Subcutaneous abdominal adipose tissue (tissue), 5 donors: ENCODE measurements at regions not wholly inside any gene's neighbourhood (a gene's known extent, or its start where the extent isn't known, plus 50 kb on each side); places are given as distances from the start of the nearest gene placed in this dataset.
"Not testable (repeated sequence)": the region's sequence is repeated elsewhere in the genome, so short reads cannot be mapped to it uniquely, and the experiment has no call there.

ENCODE experiments used
- H3K27ac ChIP-seq: one replicate; pipeline ENCODE4 v1.7.0; 2013; ENCODE audit warnings: low read depth, mild to moderate bottlenecking, inconsistent platforms, low read length, moderate library complexity
- H3K27me3 ChIP-seq, 5 donors: one replicate each; pipeline ENCODE4 v1.7.0; 2013; ENCODE audit warnings: low read length in 5 of 5, inconsistent platforms in 1 of 5; ENCODE audit not compliant: control insufficient read depth in 5 of 5, insufficient read depth in 4 of 5
- H3K36me3 ChIP-seq, 5 donors: one replicate each; pipeline ENCODE4 v1.7.0; 2013; ENCODE audit warnings: low read length in 5 of 5; ENCODE audit not compliant: control insufficient read depth in 5 of 5, insufficient read depth in 5 of 5
- H3K4me1 ChIP-seq, 5 donors: one replicate each; pipeline ENCODE4 v1.7.0; 2013; ENCODE audit warnings: low read length in 5 of 5, mild to moderate bottlenecking in 3 of 5, moderate library complexity in 1 of 5; ENCODE audit not compliant: control insufficient read depth in 5 of 5, insufficient read depth in 5 of 5
- H3K4me3 ChIP-seq, 5 donors: one replicate each; pipeline ENCODE4 v1.7.0; 2013; ENCODE audit warnings: low read length in 5 of 5, low read depth in 1 of 5
- H3K9ac ChIP-seq, 5 donors: one replicate each; pipeline ENCODE4 v1.7.0; 2013; ENCODE audit warnings: low read length in 5 of 5, mild to moderate bottlenecking in 4 of 5, moderate library complexity in 3 of 5
- H3K9me3 ChIP-seq, 5 donors: one replicate each; pipeline ENCODE4 v1.7.0; 2013; ENCODE audit warnings: low read length in 5 of 5; ENCODE audit not compliant: control insufficient read depth in 5 of 5
- donor health status: healthy.
- donor health status: healthy.
- donor health status: healthy.
- donor health status: healthy.
- donor health status: healthy.

- not testable (repeated sequence) for H3K9ac ChIP-seq, H3K36me3 ChIP-seq, H3K27ac ChIP-seq, H3K4me1 ChIP-seq, H3K4me3 ChIP-seq, H3K27me3 ChIP-seq, H3K9me3 ChIP-seq
These were observed 168.5 kb upstream of the FAM72C start for GRCh38 chr1:144140243-144140642.

GRCh38 chr1:144105006-144105405 lies 133.2 kb upstream of the FAM72C start:
- peaks cover 0 to 24% (median 9%) of the 10 kb centered on the region in 5 donors for H3K9me3 ChIP-seq
- not testable (repeated sequence) for H3K4me1 ChIP-seq, H3K27me3 ChIP-seq, H3K9ac ChIP-seq, H3K27ac ChIP-seq, H3K4me3 ChIP-seq, H3K36me3 ChIP-seq

- H3K27ac ChIP-seq, H3K27me3 ChIP-seq, H3K9ac ChIP-seq, H3K4me3 ChIP-seq, H3K36me3 ChIP-seq, H3K4me1 ChIP-seq: not testable (repeated sequence)
- peaks cover 0 to 24% (median 9%) of the 10 kb centered on the region in 5 donors for H3K9me3 ChIP-seq
These were observed 132.4 kb upstream of the FAM72C start for GRCh38 chr1:144104000-144104677.

- not testable (repeated sequence) for H3K9ac ChIP-seq, H3K36me3 ChIP-seq, H3K27me3 ChIP-seq, H3K4me1 ChIP-seq, H3K27ac ChIP-seq, H3K4me3 ChIP-seq
- peaks cover 0 to 24% (median 9%) of the 10 kb centered on the region in 5 donors for H3K9me3 ChIP-seq
These were observed 131.5 kb upstream of the FAM72C start for GRCh38 chr1:144103156-144103880.

- H3K9ac ChIP-seq, H3K27ac ChIP-seq, H3K27me3 ChIP-seq, H3K4me3 ChIP-seq, H3K4me1 ChIP-seq, H3K36me3 ChIP-seq: not testable (repeated sequence)
- H3K9me3 ChIP-seq = peaks cover 0 to 24% (median 9%) of the 10 kb centered on the region in 5 donors
These were observed 130.4 kb upstream of the FAM72C start for GRCh38 chr1:144102046-144102745.

- Histone ChIP-seq H3K9ac (no peak overlapping the region), H3K4me3 (no peak overlapping the region), H3K4me1 (no peaks in the 10 kb centered on the region), H3K9me3 (peaks cover 0 to 24% (median 9%) of the 10 kb centered on the region in 5 donors), H3K36me3 (no peaks in the 10 kb centered on the region), H3K27me3 (no peaks in the 10 kb centered on the region), H3K27ac (peak overlapping the region; percentile 23)
These were observed 129.7 kb upstream of the FAM72C start for GRCh38 chr1:144101397-144102045.

GRCh38 chr1:144077167-144077841 lies 105.5 kb upstream of the FAM72C start:
- H3K9me3 ChIP-seq, H3K9ac ChIP-seq, H3K27me3 ChIP-seq, H3K36me3 ChIP-seq, H3K4me1 ChIP-seq, H3K27ac ChIP-seq: not testable (repeated sequence)
- peak overlapping the region in 2 of 5 donors; percentile 22 to 58 for H3K4me3 ChIP-seq

GRCh38 chr1:144076646-144077045 lies 104.9 kb upstream of the FAM72C start:
- not testable (repeated sequence) for H3K4me1 ChIP-seq, H3K27me3 ChIP-seq, H3K4me3 ChIP-seq, H3K9me3 ChIP-seq, H3K9ac ChIP-seq, H3K27ac ChIP-seq, H3K36me3 ChIP-seq

- H3K27ac ChIP-seq, H3K4me1 ChIP-seq, H3K9ac ChIP-seq, H3K4me3 ChIP-seq, H3K36me3 ChIP-seq, H3K27me3 ChIP-seq, H3K9me3 ChIP-seq: not testable (repeated sequence)
These were observed 98.7 kb upstream of the FAM72C start for GRCh38 chr1:144070394-144071053.
